ENCODE measurements at regions not wholly inside any gene's neighbourhood (a gene's known extent, or its start where the extent isn't known, plus 50 kb on each side); places are given as distances from the start of the nearest gene placed in this dataset.

DNA sequence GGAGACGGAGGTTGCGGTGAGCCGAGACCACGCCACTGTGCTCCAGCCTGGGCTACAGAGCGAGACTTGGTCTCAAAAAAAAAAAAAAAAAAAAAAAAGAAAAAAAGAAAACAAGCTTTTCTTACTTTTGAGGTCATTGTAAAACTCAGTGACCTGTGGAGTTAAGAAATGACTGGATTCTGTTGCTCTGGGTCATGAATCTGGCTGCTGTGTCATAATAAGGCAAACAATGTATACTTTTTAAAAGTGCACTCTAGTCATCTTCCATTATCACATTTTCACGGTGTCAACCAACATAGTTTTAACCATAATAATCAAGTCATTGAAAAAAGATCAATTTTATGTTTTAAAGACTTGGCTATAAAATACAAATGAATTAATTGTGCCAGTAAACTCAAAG lies 1186.6 kb downstream of the DIAPH3 start:
- Histone ChIP-seq H3K27me3 (ENCODE audit: insufficient read depth, low read length) (no peaks in the 10 kb centered on the region), H3K36me3 (ENCODE audit: insufficient read depth, low read length) (no peaks in the 10 kb centered on the region), H3K4me1 (ENCODE audit: insufficient read depth, low read length) (peaks cover 16% of the 10 kb centered on the region), H2AFZ (ENCODE audit: low read depth, low read length) (no peak overlapping the region), H3K9me3 (ENCODE audit: low read length) (no peaks in the 10 kb centered on the region), H3K4me3 (ENCODE audit: low read length) (no peak overlapping the region)

DNA sequence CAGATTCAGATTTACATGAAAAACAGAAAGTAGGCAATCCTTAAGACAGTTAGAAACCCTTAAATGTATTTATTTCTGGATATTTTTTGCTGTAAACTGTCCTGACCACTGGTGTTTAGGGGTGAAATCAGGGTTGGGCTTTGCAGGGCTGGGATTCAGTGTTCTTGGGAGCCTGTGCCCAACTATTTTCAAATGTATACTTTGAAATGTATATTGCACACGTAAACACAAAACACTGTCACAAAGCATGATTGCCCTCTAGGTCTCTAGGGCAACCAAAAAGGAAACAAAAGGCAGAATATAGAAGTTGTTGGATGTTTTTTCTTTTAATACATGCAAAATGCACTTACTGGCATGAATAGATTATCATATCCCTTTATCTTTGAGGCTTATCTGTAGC lies 1185.4 kb downstream of the DIAPH3 start:
- no peak overlapping the region for H3K4me3 ChIP-seq (ENCODE audit: low read length)
- no peaks in the 10 kb centered on the region for H3K9me3 ChIP-seq (ENCODE audit: low read length)
- H2AFZ ChIP-seq (ENCODE audit: low read depth, low read length), result peak overlapping the region; percentile 41
- H3K27me3 ChIP-seq (ENCODE audit: insufficient read depth, low read length), result no peaks in the 10 kb centered on the region
- H3K36me3 ChIP-seq (ENCODE audit: insufficient read depth, low read length), result no peaks in the 10 kb centered on the region
- H3K4me1 ChIP-seq (ENCODE audit: insufficient read depth, low read length), result peaks cover 8% of the 10 kb centered on the region

DNA sequence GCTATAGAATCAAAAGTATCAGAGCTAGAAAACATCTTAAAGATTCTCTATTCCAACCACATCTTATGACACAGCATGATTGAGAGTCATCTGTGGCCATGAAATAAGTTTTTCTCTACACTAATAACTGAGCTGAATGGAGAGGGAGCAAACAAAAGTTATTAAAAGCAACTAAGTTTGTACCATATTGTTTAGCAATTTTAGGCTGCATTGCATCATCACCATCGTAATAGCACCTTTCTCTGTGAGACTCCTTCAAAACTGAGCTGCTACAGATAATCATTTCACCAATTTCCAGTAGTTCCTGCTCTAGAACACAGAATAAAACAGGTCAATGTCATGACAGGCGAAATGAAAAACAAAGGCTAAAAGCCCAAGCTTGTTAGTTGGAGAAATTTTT lies 1183.9 kb downstream of the DIAPH3 start:
- Histone ChIP-seq H3K9me3 (ENCODE audit: low read length) (no peaks in the 10 kb centered on the region), H3K4me3 (ENCODE audit: low read length) (no peak overlapping the region), H3K36me3 (ENCODE audit: insufficient read depth, low read length) (no peaks in the 10 kb centered on the region), H2AFZ (ENCODE audit: low read depth, low read length) (no peak overlapping the region), H3K4me1 (ENCODE audit: insufficient read depth, low read length) (peaks cover 7% of the 10 kb centered on the region), H3K27me3 (ENCODE audit: insufficient read depth, low read length) (no peaks in the 10 kb centered on the region)

DNA sequence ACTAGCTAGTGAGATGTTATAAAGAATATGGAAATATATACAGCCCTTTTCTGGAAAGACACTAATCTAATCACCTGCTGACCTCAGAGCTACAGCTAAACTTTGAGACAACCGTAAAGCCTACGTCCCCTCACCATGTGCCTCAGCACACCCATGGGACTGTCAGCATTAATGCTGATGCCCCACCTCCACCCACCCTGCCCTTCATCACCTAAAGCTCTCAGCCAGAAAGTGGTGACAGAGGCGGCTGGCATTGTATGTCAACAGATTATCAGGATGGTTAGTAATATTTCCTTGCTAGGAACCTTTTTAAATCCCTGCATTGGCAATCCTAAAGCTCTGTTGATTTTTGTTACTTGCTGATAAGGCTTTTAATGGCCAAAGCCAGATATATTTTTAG lies 1177.9 kb downstream of the DIAPH3 start:
- Histone ChIP-seq H2AFZ (ENCODE audit: low read depth, low read length) (no peak overlapping the region), H3K4me1 (ENCODE audit: insufficient read depth, low read length) (no peaks in the 10 kb centered on the region), H3K27me3 (ENCODE audit: insufficient read depth, low read length) (no peaks in the 10 kb centered on the region), H3K9me3 (ENCODE audit: low read length) (no peaks in the 10 kb centered on the region), H3K4me3 (ENCODE audit: low read length) (no peak overlapping the region), H3K36me3 (ENCODE audit: insufficient read depth, low read length) (no peaks in the 10 kb centered on the region)

DNA sequence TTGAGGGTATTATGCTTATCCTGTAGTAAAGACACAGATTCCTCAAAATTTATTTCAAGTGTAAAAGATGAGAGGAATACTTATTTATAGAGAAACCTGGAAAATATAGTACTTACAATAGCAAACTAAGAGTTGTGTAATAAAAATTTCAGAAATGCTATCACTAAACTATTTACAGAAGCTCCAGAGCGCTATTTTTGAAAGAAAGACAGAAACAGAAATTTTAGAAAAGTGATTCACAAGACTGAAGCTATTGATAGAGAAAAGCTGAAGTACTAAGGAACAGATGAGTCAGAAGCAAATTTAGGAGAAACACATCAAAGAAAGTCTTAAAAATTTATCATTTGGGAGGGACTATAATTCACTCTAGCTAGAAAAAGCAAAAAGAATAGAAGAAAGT lies 1174.2 kb downstream of the DIAPH3 start:
- H3K9me3 ChIP-seq (ENCODE audit: low read length), result no peaks in the 10 kb centered on the region
- no peaks in the 10 kb centered on the region for H3K4me1 ChIP-seq (ENCODE audit: insufficient read depth, low read length)
- H2AFZ ChIP-seq (ENCODE audit: low read depth, low read length), result no peak overlapping the region
- H3K36me3 ChIP-seq (ENCODE audit: insufficient read depth, low read length), result no peaks in the 10 kb centered on the region
- no peak overlapping the region for H3K4me3 ChIP-seq (ENCODE audit: low read length)
- no peaks in the 10 kb centered on the region for H3K27me3 ChIP-seq (ENCODE audit: insufficient read depth, low read length)

DNA sequence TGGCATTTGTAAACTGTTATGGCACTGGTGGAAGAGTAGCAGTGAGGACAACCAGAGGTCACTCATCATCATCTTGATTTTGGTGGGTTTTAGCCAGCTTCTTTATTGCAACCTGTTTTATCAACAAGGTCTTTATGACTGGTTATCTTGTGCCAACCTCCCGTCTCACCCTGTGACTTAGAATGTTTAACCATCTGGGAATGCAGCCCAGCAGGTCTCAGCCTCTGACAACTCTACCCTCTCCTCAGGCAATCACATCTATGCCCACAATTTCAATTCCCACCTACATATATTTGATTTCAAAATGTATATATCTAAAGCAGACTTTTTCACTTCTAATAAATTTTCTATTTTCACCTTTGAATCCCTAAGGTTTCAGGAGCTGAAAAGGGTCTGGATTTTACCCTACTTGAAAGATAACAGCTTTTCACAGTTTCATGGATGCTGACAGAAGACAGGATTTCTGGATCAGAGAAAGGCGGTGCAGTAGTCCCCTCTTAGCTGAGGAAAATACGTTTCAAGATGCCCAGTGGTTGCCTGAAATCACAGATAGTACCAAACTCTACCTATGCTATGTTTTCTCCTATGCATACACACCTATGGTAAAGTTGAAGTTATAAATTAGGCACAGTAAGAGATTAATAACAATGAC lies 1171.8 kb downstream of the DIAPH3 start:
- H3K27me3 ChIP-seq (ENCODE audit: insufficient read depth, low read length), result no peaks in the 10 kb centered on the region
- no peaks in the 10 kb centered on the region for H3K36me3 ChIP-seq (ENCODE audit: insufficient read depth, low read length)
- H3K4me3 ChIP-seq (ENCODE audit: low read length), result no peak overlapping the region
- H2AFZ ChIP-seq (ENCODE audit: low read depth, low read length), result no peak overlapping the region
- H3K9me3 ChIP-seq (ENCODE audit: low read length), result no peaks in the 10 kb centered on the region
- no peaks in the 10 kb centered on the region for H3K4me1 ChIP-seq (ENCODE audit: insufficient read depth, low read length)

DNA sequence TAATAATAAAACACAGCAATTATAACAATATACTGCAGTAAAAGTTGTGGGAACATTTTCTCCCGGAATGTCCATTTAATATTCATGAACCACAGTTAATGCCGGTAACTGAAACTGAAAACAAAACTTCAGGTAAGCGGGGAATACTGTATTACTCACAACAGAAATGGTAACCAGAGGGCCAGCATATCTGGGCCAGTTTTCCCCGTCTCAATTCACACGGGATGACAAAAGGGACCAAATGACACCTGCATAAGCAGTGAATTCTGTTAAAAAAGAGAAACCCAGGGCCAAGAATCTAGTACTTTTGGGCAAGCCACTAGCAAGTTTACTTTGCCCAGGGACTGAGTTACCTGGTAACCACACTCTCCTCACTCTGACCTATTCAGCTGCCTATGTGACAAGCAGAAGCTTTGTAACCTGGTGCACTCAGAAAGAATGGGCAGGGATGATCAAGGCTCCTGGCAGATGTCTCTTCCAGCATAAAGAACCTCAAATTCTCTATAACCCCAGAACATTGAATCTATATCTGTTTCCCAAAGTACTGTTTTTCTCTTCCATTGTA lies 1171.2 kb downstream of the DIAPH3 start:
- H3K4me1 ChIP-seq (ENCODE audit: insufficient read depth, low read length), result no peaks in the 10 kb centered on the region
- no peaks in the 10 kb centered on the region for H3K9me3 ChIP-seq (ENCODE audit: low read length)
- no peak overlapping the region for H2AFZ ChIP-seq (ENCODE audit: low read depth, low read length)
- H3K36me3 ChIP-seq (ENCODE audit: insufficient read depth, low read length), result no peaks in the 10 kb centered on the region
- no peak overlapping the region for H3K4me3 ChIP-seq (ENCODE audit: low read length)
- no peaks in the 10 kb centered on the region for H3K27me3 ChIP-seq (ENCODE audit: insufficient read depth, low read length)

DNA sequence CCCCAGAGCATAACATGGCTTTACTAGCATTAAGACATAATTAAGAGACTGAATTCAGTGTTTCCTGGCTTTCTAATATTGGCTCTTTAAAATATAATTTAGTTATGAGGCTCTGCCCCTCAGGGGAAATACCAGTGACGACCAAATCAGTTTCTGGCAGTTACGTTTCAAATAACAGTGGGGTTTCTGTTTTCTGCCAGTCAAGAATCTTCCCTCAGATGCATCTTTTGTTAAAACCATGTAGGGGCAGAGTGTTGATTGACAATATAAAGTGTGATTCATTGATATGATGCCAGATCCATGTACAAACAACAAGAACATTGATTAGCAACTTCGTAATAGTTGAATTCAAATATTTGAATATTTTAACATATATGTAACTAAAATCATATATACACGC lies 1169.7 kb downstream of the DIAPH3 start:
- H3K36me3 ChIP-seq (ENCODE audit: insufficient read depth, low read length), result no peaks in the 10 kb centered on the region
- no peak overlapping the region for H3K4me3 ChIP-seq (ENCODE audit: low read length)
- H2AFZ ChIP-seq (ENCODE audit: low read depth, low read length), result no peak overlapping the region
- no peaks in the 10 kb centered on the region for H3K4me1 ChIP-seq (ENCODE audit: insufficient read depth, low read length)
- H3K27me3 ChIP-seq (ENCODE audit: insufficient read depth, low read length), result no peaks in the 10 kb centered on the region
- no peaks in the 10 kb centered on the region for H3K9me3 ChIP-seq (ENCODE audit: low read length)

DNA sequence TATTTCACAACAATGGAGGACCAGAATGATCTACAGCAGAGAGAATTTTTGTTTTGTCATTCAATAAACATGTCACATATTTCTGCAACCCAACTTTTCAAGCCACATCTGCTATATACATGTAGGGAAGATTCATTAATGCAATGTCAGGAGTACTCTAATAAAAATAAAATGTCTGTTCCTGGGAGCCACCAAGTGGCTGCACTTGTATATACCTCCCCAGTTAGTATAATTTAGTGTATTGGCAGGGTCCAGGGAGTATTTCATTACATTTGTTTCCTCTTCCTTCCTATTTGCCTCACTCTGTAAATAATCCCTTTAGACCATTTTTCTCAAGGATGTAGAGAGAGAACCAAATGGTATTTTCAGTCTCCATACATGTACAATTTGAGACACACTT lies 1169.0 kb downstream of the DIAPH3 start:
- H3K4me3 ChIP-seq (ENCODE audit: low read length), result no peak overlapping the region
- no peak overlapping the region for H2AFZ ChIP-seq (ENCODE audit: low read depth, low read length)
- H3K36me3 ChIP-seq (ENCODE audit: insufficient read depth, low read length), result no peaks in the 10 kb centered on the region
- no peaks in the 10 kb centered on the region for H3K27me3 ChIP-seq (ENCODE audit: insufficient read depth, low read length)
- no peaks in the 10 kb centered on the region for H3K9me3 ChIP-seq (ENCODE audit: low read length)
- no peaks in the 10 kb centered on the region for H3K4me1 ChIP-seq (ENCODE audit: insufficient read depth, low read length)

DNA sequence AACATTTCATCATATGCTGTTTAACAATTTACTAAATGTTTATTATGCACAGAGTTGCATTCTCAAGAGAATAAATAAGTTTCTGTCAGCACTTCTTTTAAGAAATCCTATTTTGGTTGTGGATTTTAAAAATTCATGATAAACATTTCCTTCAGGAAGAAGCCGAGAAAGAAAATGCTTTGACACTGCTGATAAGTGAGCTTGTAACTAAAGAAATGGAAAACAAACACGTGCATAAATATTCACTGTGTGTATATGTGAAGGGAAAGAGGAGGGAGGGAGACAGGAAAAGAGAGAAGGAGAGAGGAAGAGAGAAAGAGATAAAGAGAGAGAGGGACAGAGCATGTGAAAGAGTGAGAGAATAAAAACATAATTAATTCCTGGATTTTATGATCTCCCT lies 1165.0 kb downstream of the DIAPH3 start:
- H3K9me3 ChIP-seq (ENCODE audit: low read length), result no peaks in the 10 kb centered on the region
- H3K36me3 ChIP-seq (ENCODE audit: insufficient read depth, low read length), result no peaks in the 10 kb centered on the region
- no peak overlapping the region for H3K4me3 ChIP-seq (ENCODE audit: low read length)
- H3K27me3 ChIP-seq (ENCODE audit: insufficient read depth, low read length), result no peaks in the 10 kb centered on the region
- H2AFZ ChIP-seq (ENCODE audit: low read depth, low read length), result no peak overlapping the region
- H3K4me1 ChIP-seq (ENCODE audit: insufficient read depth, low read length), result no peaks in the 10 kb centered on the region

DNA sequence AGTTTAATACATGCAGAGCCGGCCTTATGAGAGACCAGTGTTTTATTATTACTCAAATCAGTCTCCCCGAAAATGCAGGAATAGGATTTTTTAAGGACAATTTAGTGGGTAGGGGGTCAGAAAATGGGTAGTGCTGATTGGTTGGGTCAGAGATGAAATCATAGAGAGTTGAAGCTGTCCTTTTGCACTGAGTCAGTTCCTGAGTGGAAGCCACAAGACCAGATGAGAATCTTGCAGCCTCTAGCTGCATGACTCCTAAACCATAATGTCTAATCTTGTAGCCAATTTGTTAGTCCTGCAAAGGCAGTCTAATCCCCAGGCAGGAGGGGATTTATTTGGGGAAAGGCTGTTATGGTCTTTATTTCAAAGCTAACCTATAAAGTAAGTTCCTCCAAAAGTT lies 1163.9 kb downstream of the DIAPH3 start:
- no peaks in the 10 kb centered on the region for H3K27me3 ChIP-seq (ENCODE audit: insufficient read depth, low read length)
- no peaks in the 10 kb centered on the region for H3K4me1 ChIP-seq (ENCODE audit: insufficient read depth, low read length)
- no peak overlapping the region for H2AFZ ChIP-seq (ENCODE audit: low read depth, low read length)
- no peaks in the 10 kb centered on the region for H3K9me3 ChIP-seq (ENCODE audit: low read length)
- H3K4me3 ChIP-seq (ENCODE audit: low read length), result no peak overlapping the region
- H3K36me3 ChIP-seq (ENCODE audit: insufficient read depth, low read length), result no peaks in the 10 kb centered on the region

DNA sequence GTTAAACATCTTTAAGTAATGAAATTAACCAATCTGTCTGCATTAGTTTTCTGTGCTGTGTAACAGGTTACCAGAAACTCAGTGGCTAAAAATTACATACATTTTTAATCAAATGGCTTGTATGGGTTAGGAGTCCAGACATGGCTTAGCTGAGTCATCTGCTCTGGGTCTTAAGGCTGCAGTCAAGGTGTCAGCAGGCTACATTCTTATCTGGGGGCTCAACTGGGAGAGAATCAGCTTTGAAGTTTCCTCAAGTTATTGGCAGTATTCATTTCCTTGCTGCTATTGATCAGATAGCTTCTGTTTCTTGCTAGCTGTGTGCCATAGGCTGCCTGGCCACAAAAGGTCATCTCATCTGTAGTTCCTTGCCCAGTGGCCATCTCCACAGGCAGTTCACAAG lies 1163.0 kb downstream of the DIAPH3 start:
- no peaks in the 10 kb centered on the region for H3K36me3 ChIP-seq (ENCODE audit: insufficient read depth, low read length)
- H3K4me1 ChIP-seq (ENCODE audit: insufficient read depth, low read length), result no peaks in the 10 kb centered on the region
- no peaks in the 10 kb centered on the region for H3K27me3 ChIP-seq (ENCODE audit: insufficient read depth, low read length)
- no peak overlapping the region for H2AFZ ChIP-seq (ENCODE audit: low read depth, low read length)
- H3K9me3 ChIP-seq (ENCODE audit: low read length), result no peaks in the 10 kb centered on the region
- no peak overlapping the region for H3K4me3 ChIP-seq (ENCODE audit: low read length)

DNA sequence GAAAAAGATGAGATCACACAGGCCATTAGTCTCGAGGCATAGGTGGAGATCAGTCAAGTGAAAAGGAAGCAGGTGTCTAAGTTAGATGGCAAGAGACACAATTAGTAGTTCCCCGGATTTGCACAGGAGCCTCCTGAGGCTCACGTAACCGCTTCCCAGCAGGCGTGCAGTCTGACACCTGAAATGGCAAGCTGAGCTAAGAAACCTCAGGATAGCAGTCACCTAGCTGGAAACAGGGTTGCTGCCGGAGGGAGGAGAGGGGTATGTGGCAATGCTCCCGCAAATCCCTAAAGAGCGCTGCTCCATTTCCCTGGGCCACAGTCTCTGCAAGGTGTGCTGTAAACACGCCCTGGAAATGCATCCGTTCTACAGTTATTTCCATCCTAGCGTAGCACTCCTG lies 1151.0 kb downstream of the DIAPH3 start:
- Histone ChIP-seq H3K27me3 (ENCODE audit: insufficient read depth, low read length) (no peaks in the 10 kb centered on the region), H3K36me3 (ENCODE audit: insufficient read depth, low read length) (no peaks in the 10 kb centered on the region), H2AFZ (ENCODE audit: low read depth, low read length) (no peak overlapping the region), H3K9me3 (ENCODE audit: low read length) (no peaks in the 10 kb centered on the region), H3K4me3 (ENCODE audit: low read length) (no peak overlapping the region), H3K4me1 (ENCODE audit: insufficient read depth, low read length) (no peaks in the 10 kb centered on the region)

DNA sequence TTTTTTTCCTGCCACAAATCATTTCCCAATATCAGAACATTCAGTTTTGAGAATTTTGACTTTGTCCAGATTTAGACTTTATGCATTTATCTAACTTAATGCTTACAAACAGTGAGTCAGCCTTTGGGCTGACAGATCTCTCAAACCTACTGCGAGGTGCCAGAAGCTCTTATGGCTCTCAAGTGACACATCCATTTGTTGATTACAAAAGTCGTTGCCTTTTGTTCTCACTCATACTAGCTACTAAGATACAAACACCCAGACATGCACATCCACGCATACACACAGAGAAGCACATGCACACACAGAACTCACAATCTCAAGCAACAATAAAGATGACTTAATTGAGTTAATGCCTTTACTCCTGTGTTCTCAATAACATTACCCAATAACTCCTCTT lies 1147.5 kb downstream of the DIAPH3 start:
- Histone ChIP-seq H3K9me3 (ENCODE audit: low read length) (no peaks in the 10 kb centered on the region), H3K4me3 (ENCODE audit: low read length) (no peak overlapping the region), H3K4me1 (ENCODE audit: insufficient read depth, low read length) (no peaks in the 10 kb centered on the region), H3K27me3 (ENCODE audit: insufficient read depth, low read length) (no peaks in the 10 kb centered on the region), H2AFZ (ENCODE audit: low read depth, low read length) (no peak overlapping the region), H3K36me3 (ENCODE audit: insufficient read depth, low read length) (no peaks in the 10 kb centered on the region)
